ENCODE measurements at regions not wholly inside any gene's neighbourhood (a gene's known extent, or its start where the extent isn't known, plus 50 kb on each side); places are given as distances from the start of the nearest gene placed in this dataset.

DNA sequence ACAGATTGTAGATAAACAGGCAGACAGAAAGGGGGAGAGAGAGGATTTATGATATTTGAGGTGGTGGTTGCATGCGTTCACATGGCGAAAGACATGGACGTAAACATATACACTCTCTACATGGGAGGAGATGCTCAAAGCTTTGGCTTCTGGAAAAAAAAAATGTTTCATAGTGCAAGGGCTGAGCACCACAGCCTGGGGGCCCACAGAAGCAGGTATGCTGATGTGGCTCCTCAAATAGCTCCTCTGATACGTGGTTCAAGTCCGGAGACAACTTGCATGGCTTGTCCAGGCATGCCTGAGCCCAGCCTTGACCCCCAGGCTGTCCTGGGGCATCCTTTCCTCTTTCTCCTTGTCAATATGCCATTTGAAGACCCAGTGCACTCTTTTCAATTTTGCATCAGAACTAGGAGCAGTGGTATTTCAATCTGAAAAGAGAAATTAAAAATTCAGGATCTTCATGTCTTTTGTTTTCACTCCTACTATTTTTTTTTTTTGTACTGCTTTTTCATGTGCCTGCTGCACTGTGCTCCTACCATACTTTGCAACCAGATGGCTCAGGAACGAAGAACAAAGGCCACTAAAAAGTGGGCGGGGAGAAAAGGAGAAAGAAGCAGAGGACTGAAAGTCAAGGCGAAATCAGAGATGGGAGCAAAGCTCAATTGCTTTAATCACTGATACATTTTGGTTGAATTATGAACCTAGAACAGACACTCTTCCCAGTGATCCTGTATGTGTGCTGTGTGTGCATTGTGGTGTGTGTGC is 495.7 kb upstream of the TCF4 start:
- H3K36me3 ChIP-seq (ENCODE audit: insufficient read depth), result no peaks in the 10 kb centered on the region
- WGBS, result 41% methylated on average over 8 of the region's 8 CpGs
- no peak overlapping the region for H3K4me3 ChIP-seq (ENCODE audit: low read depth, low read length)
- no peak for DNase-seq (ENCODE audit: extremely low spot score)
- H3K27ac ChIP-seq (ENCODE audit: low read depth), result no peak overlapping the region
- no peaks in the 10 kb centered on the region for H3K4me1 ChIP-seq (ENCODE audit: insufficient read depth)

DNA sequence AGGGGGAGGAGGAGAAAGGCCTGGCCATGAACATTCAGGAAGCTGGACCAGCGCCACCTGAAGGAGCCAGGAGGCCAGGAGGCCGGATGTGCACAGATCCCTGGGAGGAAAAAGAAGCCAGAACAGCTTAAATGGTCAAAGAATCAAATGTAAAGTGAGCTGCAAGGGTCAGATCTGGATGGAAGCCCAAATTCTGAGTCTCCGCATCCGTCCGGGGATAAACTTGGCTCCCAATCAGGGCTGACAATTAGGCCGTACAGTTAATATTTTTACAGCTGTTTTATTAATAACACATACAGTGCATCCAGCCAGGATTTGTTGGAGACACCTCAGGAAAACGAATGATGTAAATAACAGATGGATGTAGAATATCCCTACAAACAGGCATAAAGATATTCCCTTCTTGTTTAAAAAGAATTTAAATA is 495.1 kb upstream of the TCF4 start:
- Histone ChIP-seq H3K4me1 (ENCODE audit: insufficient read depth) (no peaks in the 10 kb centered on the region), H3K4me3 (ENCODE audit: low read depth, low read length) (no peak overlapping the region), H3K36me3 (ENCODE audit: insufficient read depth) (no peaks in the 10 kb centered on the region), H3K27ac (ENCODE audit: low read depth) (no peak overlapping the region)
- DNase-seq (ENCODE audit: extremely low spot score), result peak; percentile 86
- WGBS, result 17% methylated on average over 7 of the region's 7 CpGs

DNA sequence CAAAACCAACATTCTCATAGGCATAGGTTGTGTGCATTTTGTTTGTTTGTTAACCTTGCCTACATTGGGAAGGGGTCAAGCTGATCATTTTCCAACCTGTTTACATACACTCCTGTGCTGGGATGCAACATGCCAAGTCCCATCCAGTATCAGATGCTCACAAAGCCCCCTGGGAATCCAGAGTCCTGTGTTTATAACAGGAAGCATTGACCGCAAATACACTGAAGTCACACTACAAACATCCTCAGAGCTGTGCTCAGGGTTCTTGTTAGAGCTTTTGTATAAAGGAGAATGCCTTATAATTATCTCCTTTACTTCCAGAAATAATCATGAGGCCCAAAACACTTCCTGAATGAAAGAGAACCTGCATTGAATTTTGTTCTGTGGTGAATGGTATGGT is 488.7 kb upstream of the TCF4 start:
- no peak overlapping the region for H3K27ac ChIP-seq (ENCODE audit: low read depth)
- WGBS, result 88% methylated on average over 1 of the region's 1 CpG
- DNase-seq (ENCODE audit: extremely low spot score), result no peak
- H3K4me1 ChIP-seq (ENCODE audit: insufficient read depth), result no peaks in the 10 kb centered on the region
- no peak overlapping the region for H3K4me3 ChIP-seq (ENCODE audit: low read depth, low read length)
- no peaks in the 10 kb centered on the region for H3K36me3 ChIP-seq (ENCODE audit: insufficient read depth)

GRCh38 chr18:56068701-56069100 is 480.7 kb upstream of the TCF4 start:
- Histone ChIP-seq H3K27ac (ENCODE audit: low read depth) (no peak overlapping the region), H3K4me1 (ENCODE audit: insufficient read depth) (no peaks in the 10 kb centered on the region), H3K4me3 (ENCODE audit: low read depth, low read length) (no peak overlapping the region), H3K36me3 (ENCODE audit: insufficient read depth) (no peaks in the 10 kb centered on the region)
- WGBS, result 81% methylated on average over 5 of the region's 5 CpGs
- DNase-seq (ENCODE audit: extremely low spot score), result no peak

DNA sequence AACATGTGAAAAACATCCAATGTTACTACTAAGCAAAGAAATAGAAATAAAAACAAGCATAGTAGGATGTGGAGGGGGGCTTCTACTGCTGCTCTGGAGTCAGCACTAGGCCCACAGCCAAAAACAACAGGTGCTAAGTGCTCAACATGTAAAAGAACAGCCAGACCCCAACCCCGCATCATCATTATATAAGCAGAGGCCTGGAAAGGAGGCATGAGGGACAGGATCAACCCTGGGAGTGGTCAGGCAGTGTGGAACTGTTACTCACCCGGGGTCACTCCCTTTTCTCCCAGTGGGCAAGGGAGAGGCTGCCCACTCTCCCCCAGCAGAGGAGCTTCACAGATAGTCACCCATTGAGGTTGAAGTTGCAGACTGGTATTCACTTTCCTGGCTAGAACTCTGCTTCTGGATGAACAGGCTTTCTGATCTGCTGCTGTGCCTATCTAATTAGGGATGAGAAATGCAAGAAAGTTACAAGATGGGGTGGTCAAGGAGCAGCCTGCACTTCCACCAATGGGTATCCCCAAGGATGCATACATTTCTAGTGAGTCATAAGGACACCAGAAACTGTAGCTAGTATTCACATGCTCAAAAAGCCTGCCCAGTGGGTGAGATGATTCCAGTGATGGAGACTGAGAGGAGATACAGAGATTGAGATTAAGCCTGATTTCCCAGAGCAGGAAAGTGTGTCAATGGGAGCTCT is 480.1 kb upstream of the TCF4 start:
- Histone ChIP-seq H3K27ac (ENCODE audit: low read depth) (no peak overlapping the region), H3K36me3 (ENCODE audit: insufficient read depth) (no peaks in the 10 kb centered on the region), H3K4me3 (ENCODE audit: low read depth, low read length) (no peak overlapping the region), H3K4me1 (ENCODE audit: insufficient read depth) (no peaks in the 10 kb centered on the region)
- DNase-seq (ENCODE audit: extremely low spot score), result no peak
- 69% methylated on average over 2 of the region's 2 CpGs for WGBS

GRCh38 chr18:56067214-56067894 is 479.4 kb upstream of the TCF4 start:
- 56% methylated on average over 7 of the region's 7 CpGs for WGBS
- H3K4me3 ChIP-seq (ENCODE audit: low read depth, low read length), result no peak overlapping the region
- H3K4me1 ChIP-seq (ENCODE audit: insufficient read depth), result no peaks in the 10 kb centered on the region
- DNase-seq (ENCODE audit: extremely low spot score), result no peak
- no peak overlapping the region for H3K27ac ChIP-seq (ENCODE audit: low read depth)
- no peaks in the 10 kb centered on the region for H3K36me3 ChIP-seq (ENCODE audit: insufficient read depth)

DNA sequence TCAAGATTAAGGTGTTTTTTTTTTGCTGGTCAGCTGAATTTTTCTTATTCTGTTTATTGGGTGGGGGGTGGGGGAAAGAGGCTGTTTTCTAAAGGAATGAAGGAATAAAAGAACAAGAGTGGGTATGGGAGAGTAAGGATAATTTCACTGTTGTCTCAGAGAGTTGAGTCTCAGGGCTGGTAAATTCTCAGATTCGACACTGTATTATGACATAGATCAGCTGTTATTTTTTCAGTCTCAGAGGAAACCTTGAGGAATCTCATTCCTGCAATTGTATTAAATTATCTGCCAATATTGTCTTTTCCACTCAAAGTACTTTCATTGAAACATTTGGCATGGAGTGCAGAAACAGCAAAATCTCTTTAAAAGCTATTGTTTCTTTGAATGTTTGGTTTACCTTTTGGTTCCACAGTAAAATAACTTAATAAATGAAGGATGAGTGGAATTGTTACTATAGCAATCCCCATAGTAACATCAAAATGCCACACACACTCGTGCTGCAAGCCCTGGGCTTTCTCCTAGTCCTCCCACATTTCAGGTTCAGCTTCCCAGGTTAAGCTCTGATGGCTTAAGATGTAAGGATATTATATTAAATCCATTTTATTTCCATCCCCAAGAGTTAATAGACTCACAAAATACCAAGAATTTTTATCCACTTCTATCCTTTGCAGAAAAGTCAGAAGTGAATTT is 478.7 kb upstream of the TCF4 start:
- H3K27ac ChIP-seq (ENCODE audit: low read depth), result no peak overlapping the region
- no peak for DNase-seq (ENCODE audit: extremely low spot score)
- WGBS, result 49% methylated on average over 2 of the region's 2 CpGs
- no peaks in the 10 kb centered on the region for H3K4me1 ChIP-seq (ENCODE audit: insufficient read depth)
- no peaks in the 10 kb centered on the region for H3K36me3 ChIP-seq (ENCODE audit: insufficient read depth)
- no peak overlapping the region for H3K4me3 ChIP-seq (ENCODE audit: low read depth, low read length)

- 89% methylated on average over 3 of the region's 3 CpGs for WGBS
- H3K36me3 ChIP-seq (ENCODE audit: insufficient read depth), result no peaks in the 10 kb centered on the region
- no peak for DNase-seq (ENCODE audit: extremely low spot score)
- no peak overlapping the region for H3K27ac ChIP-seq (ENCODE audit: low read depth)
- no peaks in the 10 kb centered on the region for H3K4me1 ChIP-seq (ENCODE audit: insufficient read depth)
- no peak overlapping the region for H3K4me3 ChIP-seq (ENCODE audit: low read depth, low read length)
Measured at GRCh38 chr18:56065086-56065485, 477.1 kb upstream of the TCF4 start.

DNA sequence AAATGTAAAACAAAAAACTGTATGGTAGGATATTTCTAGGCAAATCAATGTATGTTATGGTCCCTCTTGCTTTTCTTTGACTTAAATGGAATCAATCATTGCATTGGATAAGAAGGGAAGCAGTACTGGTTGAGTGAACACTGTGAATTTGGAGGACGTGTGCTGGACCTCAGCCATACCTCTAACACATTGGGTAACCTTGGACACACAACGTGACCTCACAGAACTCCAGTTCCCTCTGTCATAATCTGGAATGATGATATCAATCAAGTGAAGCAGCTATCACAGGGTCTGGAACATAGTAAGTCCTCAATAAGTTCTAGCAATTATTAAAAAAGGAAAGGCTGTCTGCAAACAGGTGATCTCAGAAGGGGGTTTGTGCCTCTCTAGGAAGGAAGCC is 474.9 kb upstream of the TCF4 start:
- H3K36me3 ChIP-seq (ENCODE audit: insufficient read depth), result no peaks in the 10 kb centered on the region
- no peaks in the 10 kb centered on the region for H3K4me1 ChIP-seq (ENCODE audit: insufficient read depth)
- no peak for DNase-seq (ENCODE audit: extremely low spot score)
- no peak overlapping the region for H3K27ac ChIP-seq (ENCODE audit: low read depth)
- 90% methylated on average over 2 of the region's 2 CpGs for WGBS
- H3K4me3 ChIP-seq (ENCODE audit: low read depth, low read length), result no peak overlapping the region

GRCh38 chr18:56060967-56061541 is 473.1 kb upstream of the TCF4 start:
- Histone ChIP-seq H3K27ac (ENCODE audit: low read depth) (no peak overlapping the region), H3K36me3 (ENCODE audit: insufficient read depth) (no peaks in the 10 kb centered on the region), H3K4me1 (ENCODE audit: insufficient read depth) (no peaks in the 10 kb centered on the region), H3K4me3 (ENCODE audit: low read depth, low read length) (no peak overlapping the region)
- no peak for DNase-seq (ENCODE audit: extremely low spot score)
- 76% methylated on average over 2 of the region's 2 CpGs for WGBS

- H3K4me3 ChIP-seq (ENCODE audit: low read depth, low read length), result no peak overlapping the region
- DNase-seq (ENCODE audit: extremely low spot score), result no peak
- H3K27ac ChIP-seq (ENCODE audit: low read depth), result no peak overlapping the region
- H3K4me1 ChIP-seq (ENCODE audit: insufficient read depth), result no peaks in the 10 kb centered on the region
- WGBS, result 96% methylated on average over 1 of the region's 1 CpG
- H3K36me3 ChIP-seq (ENCODE audit: insufficient read depth), result no peaks in the 10 kb centered on the region
Measured at GRCh38 chr18:56052202-56052601, 464.2 kb upstream of the TCF4 start.

GRCh38 chr18:56044239-56044638 is 456.2 kb upstream of the TCF4 start:
- Histone ChIP-seq H3K36me3 (ENCODE audit: insufficient read depth) (no peaks in the 10 kb centered on the region), H3K27ac (ENCODE audit: low read depth) (no peak overlapping the region), H3K4me3 (ENCODE audit: low read depth, low read length) (no peak overlapping the region), H3K4me1 (ENCODE audit: insufficient read depth) (no peaks in the 10 kb centered on the region)
- 96% methylated on average over 1 of the region's 1 CpG for WGBS
- DNase-seq (ENCODE audit: extremely low spot score), result no peak

DNA sequence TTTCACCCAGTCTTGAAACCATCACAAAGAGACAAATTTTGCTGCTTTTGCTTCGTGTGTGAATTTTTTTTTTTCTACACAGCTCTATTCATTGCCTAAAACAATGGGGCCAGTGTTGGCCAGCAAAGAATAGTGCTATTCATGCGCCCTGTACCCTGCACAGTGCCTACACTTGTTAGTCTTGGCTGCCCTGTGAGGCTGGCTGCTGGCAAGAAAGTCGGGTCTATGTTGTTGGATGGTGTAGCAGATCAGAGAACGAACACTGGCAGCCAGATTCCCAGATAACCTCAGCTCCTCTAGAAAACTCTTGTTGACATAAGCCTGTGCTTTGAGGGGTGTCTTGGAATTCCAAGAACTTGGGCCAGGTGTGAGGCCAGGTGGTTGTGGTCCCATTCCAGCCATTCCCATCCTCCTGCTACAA is 455.7 kb upstream of the TCF4 start:
- WGBS, result 78% methylated on average over 4 of the region's 4 CpGs
- no peak overlapping the region for H3K4me3 ChIP-seq (ENCODE audit: low read depth, low read length)
- DNase-seq (ENCODE audit: extremely low spot score), result no peak
- no peaks in the 10 kb centered on the region for H3K36me3 ChIP-seq (ENCODE audit: insufficient read depth)
- H3K4me1 ChIP-seq (ENCODE audit: insufficient read depth), result no peaks in the 10 kb centered on the region
- H3K27ac ChIP-seq (ENCODE audit: low read depth), result no peak overlapping the region

Measured in urinary bladder (tissue), 3 donors.